OCI-LY1 (cell line): ENCODE measurements at regions not wholly inside any gene's neighbourhood (a gene's known extent, or its start where the extent isn't known, plus 50 kb on each side); places are given as distances from the start of the nearest gene placed in this dataset.

Source experiments
- H2AFZ ChIP-seq: fragments of 200-600 bp; sonication (generic), shearing (Covaris generic); 2 replicates; pipeline ENCODE4 v1.6.0; 2014; ENCODE audit warnings: antibody characterized with exemption, mild to moderate bottlenecking, low read length
- H3F3A ChIP-seq: fragments of 200-600 bp; sonication (generic), shearing (Covaris generic); 2 replicates; pipeline ENCODE4 v1.6.0; 2014; ENCODE audit warnings: mild to moderate bottlenecking, antibody characterized with exemption, low read length, moderate library complexity; ENCODE audit not compliant: insufficient read depth
- H3K27ac ChIP-seq: fragments of 200-600 bp; sonication (generic); 2 replicates; pipeline ENCODE4 v1.5.1; 2014; ENCODE audit warnings: low read length, mixed run types, mild to moderate bottlenecking, low read depth; ENCODE audit not compliant: poor library complexity, severe bottlenecking
- H3K27me3 ChIP-seq: fragments of 200-600 bp; sonication (generic); 2 replicates; pipeline ENCODE4 v1.6.0; 2014; ENCODE audit warnings: antibody characterized with exemption, mild to moderate bottlenecking, low read length, moderate library complexity; ENCODE audit not compliant: insufficient read depth
- H3K36me3 ChIP-seq: fragments of 200-600 bp; sonication (generic); 2 replicates; pipeline ENCODE4 v1.6.1; 2014; ENCODE audit warnings: mild to moderate bottlenecking, antibody characterized with exemption, low read length, moderate library complexity, mixed read lengths; ENCODE audit not compliant: insufficient read depth
- H3K4me1 ChIP-seq: fragments of 200-600 bp; sonication (generic); 2 replicates; pipeline ENCODE4 v1.5.1; 2014; ENCODE audit warnings: mild to moderate bottlenecking, low read length, moderate library complexity; ENCODE audit not compliant: insufficient read depth, severe bottlenecking
- H3K4me2 ChIP-seq: fragments of 200-600 bp; sonication (generic), shearing (Covaris generic); 2 replicates; pipeline ENCODE4 v1.6.1; 2014; ENCODE audit warnings: low read length
- H3K4me3 ChIP-seq: fragments of 200-600 bp; sonication (generic); 2 replicates; pipeline ENCODE4 v1.5.1; 2014; ENCODE audit warnings: low read length, low read depth, mild to moderate bottlenecking, mixed read lengths; ENCODE audit not compliant: poor library complexity, severe bottlenecking
- H3K79me2 ChIP-seq: fragments of 200-600 bp; shearing (Covaris generic); 2 replicates; pipeline ENCODE4 v1.6.1; 2016; ENCODE audit warnings: mixed run types, low read length, mixed read lengths; ENCODE audit not compliant: insufficient read depth
- H3K9ac ChIP-seq: fragments of 200-600 bp; sonication (generic), shearing (Covaris generic); 2 replicates; pipeline ENCODE4 v1.6.1; 2014; ENCODE audit warnings: mild to moderate bottlenecking, low read length, mixed read lengths
- H3K9me2 ChIP-seq: fragments of 200-600 bp; sonication (generic), shearing (Covaris generic); 2 replicates; pipeline ENCODE4 v1.6.1; 2014; ENCODE audit warnings: low read depth, mild to moderate bottlenecking, low read length, mixed read lengths
- H3K9me3 ChIP-seq: fragments of 200-600 bp; shearing (Covaris generic); 2 replicates; pipeline ENCODE4 v1.6.1; 2014; ENCODE audit warnings: low read length, mixed read lengths
- H4K20me1 ChIP-seq: fragments of 200-600 bp; sonication (generic), shearing (Covaris generic); 2 replicates; pipeline ENCODE4 v1.6.0; 2016; ENCODE audit warnings: mild to moderate bottlenecking, low read length; ENCODE audit not compliant: insufficient read depth
- EZH2 ChIP-seq: fragments of 200-600 bp; sonication (generic), shearing (Covaris generic); IDR thresholded peaks from 2 replicates; pipeline ENCODE4 v1.8.0; 2017; ENCODE audit warnings: borderline replicate concordance, mixed run types, mild to moderate bottlenecking, antibody characterized with exemption, low read length, moderate library complexity, mixed read lengths
- TF ChIP-seq, protein P1 (sequence below): fragments of 200-600 bp; sonication (generic), shearing (Covaris generic); IDR thresholded peaks from 2 replicates; pipeline ENCODE4 v1.5.1; 2017; ENCODE audit warnings: mild to moderate bottlenecking, antibody characterized with exemption, low read length, moderate library complexity, mixed read lengths

DNA sequence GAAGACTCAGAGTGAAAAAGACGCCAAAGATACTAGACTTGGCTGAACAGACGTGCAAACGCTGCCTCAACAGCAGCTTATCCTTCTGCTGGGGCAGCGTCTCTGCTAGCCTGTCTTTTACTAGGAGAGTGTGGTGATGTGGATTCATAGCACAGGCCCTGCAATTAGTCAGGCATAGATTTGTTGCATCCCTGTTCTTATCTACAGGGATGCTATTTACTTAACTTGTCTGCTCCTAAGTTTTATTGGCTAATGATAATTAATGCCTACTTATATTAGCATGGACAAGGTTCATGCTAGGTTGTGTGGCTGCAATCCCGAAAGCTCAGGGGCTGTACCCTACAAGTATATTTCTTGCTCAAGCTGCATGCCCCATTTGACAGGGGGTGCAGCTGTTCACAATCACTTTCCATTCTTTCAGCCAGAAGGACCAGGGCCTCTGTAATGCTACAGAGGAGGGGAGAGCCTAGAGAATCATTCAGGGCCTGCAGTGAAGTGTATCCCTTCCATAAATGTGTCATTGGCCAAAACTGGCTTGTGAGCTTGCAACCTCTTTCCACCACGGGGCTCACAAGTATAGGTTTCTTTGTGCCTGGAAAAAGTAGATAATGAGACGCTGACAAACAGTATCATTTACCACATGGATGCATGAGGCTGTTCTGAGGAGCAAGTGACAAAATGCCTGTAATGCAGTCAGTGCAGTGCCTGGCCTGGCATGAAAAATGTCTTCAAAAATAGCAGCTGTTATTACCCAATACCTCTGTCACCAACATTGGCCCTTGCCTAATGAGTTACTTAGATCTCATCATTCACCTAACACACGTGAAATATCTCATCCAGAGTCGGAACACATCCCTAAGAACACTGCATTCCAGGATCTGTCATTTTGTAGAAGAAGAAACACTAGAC is 685.8 kb upstream of the API5 start:
- no peak overlapping the region for H3K27ac ChIP-seq
- H3K9me3 ChIP-seq: no peaks in the 10 kb centered on the region
- no peak overlapping the region for H3K4me3 ChIP-seq
- H3K4me2 ChIP-seq: no peak overlapping the region
- TF ChIP-seq, protein P1, sequence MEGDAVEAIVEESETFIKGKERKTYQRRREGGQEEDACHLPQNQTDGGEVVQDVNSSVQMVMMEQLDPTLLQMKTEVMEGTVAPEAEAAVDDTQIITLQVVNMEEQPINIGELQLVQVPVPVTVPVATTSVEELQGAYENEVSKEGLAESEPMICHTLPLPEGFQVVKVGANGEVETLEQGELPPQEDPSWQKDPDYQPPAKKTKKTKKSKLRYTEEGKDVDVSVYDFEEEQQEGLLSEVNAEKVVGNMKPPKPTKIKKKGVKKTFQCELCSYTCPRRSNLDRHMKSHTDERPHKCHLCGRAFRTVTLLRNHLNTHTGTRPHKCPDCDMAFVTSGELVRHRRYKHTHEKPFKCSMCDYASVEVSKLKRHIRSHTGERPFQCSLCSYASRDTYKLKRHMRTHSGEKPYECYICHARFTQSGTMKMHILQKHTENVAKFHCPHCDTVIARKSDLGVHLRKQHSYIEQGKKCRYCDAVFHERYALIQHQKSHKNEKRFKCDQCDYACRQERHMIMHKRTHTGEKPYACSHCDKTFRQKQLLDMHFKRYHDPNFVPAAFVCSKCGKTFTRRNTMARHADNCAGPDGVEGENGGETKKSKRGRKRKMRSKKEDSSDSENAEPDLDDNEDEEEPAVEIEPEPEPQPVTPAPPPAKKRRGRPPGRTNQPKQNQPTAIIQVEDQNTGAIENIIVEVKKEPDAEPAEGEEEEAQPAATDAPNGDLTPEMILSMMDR: no peak
- no peak for TF ChIP-seq EZH2
- H3K4me1 ChIP-seq: no peaks in the 10 kb centered on the region
- H4K20me1 ChIP-seq: no peaks in the 10 kb centered on the region
- H3K9me2 ChIP-seq: no peaks in the 10 kb centered on the region
- H3K27me3 ChIP-seq: no peaks in the 10 kb centered on the region
- no peak overlapping the region for H2AFZ ChIP-seq
- no peaks in the 10 kb centered on the region for H3K79me2 ChIP-seq
- H3K9ac ChIP-seq: no peak overlapping the region
- no peaks in the 10 kb centered on the region for H3K36me3 ChIP-seq
- H3F3A ChIP-seq: no peaks in the 10 kb centered on the region

DNA sequence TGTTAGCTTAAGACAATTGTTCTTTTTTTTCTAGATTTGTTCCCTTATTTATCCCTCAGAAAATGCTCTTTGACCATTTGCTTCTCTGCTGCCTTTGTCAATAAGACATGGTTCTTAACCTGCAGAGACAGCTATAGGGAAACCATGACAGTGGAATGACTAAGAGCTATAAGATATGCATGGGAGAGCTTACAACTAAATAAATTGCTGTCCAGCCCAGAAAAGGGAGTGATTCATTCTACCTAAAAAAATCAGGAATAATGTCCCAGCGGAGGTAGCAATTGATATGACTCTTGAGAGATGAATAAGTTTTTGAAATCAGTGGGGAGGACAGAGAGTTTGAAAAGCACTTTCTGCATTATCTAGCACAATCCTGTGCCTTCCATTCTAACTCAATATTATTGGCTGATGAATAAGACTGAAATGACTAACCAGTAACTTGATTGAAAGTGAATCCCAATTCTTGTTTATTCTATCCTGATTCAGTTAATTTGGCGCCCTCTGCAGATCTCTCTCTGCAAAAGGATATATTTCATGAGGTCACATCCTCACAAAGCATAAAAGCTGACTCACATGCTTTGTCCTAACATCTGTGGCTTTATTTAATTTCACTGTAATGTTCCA is 680.5 kb upstream of the API5 start:
- Histone ChIP-seq H3K27me3 (no peaks in the 10 kb centered on the region), H3K27ac (no peak overlapping the region), H3K36me3 (no peaks in the 10 kb centered on the region), H2AFZ (no peak overlapping the region), H3K9ac (no peak overlapping the region), H3K9me3 (no peaks in the 10 kb centered on the region), H3K4me3 (no peak overlapping the region), H3K79me2 (no peaks in the 10 kb centered on the region), H3F3A (no peaks in the 10 kb centered on the region), H3K4me2 (no peak overlapping the region), H3K9me2 (no peaks in the 10 kb centered on the region), H4K20me1 (no peaks in the 10 kb centered on the region), H3K4me1 (no peaks in the 10 kb centered on the region)
- no peak for TF ChIP-seq EZH2
- TF ChIP-seq, protein P1: peak; percentile 45; the same call in 1 of the 2 replicates

DNA sequence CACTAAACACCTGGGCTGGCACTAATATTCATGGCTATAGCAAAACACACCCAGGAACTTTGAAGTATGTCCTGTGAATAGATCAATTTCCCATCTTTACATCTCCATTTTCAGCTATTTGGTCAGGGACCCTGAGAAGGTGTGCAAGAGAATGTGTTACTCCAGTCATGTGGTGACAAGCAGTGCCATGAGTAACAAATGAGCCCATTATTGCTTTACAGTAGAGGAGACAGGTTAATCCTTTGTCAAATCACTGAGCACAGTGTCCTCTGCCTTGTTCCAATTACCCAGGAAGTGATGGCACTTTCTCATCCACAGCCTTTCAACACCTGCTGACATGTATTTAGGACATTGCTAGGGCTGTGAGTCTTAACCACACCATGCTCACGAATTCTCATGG is 664.8 kb upstream of the API5 start:
- Histone ChIP-seq H3K27me3 (no peaks in the 10 kb centered on the region), H3K4me2 (no peak overlapping the region), H3K27ac (no peak overlapping the region), H3K9me2 (no peaks in the 10 kb centered on the region), H3K9ac (no peak overlapping the region), H3K79me2 (no peaks in the 10 kb centered on the region), H3K36me3 (no peaks in the 10 kb centered on the region), H2AFZ (no peak overlapping the region), H3K4me1 (no peaks in the 10 kb centered on the region), H3K9me3 (no peaks in the 10 kb centered on the region), H3F3A (no peaks in the 10 kb centered on the region), H4K20me1 (no peaks in the 10 kb centered on the region), H3K4me3 (no peak overlapping the region)
- TF ChIP-seq, protein P1: no peak
- TF ChIP-seq EZH2: no peak
